Femur (tissue), 1 donor: ENCODE measurements at regions not wholly inside any gene's neighbourhood (a gene's known extent, or its start where the extent isn't known, plus 50 kb on each side); places are given as distances from the start of the nearest gene placed in this dataset.

ENCODE experiments used
- DNase-seq: peaks from one replicate; pipeline ENCODE4 v3.0.0-alpha.2; 2017

- DNase-seq = no peak
Observed at GRCh38 chr2:15735484-15736326, 144.0 kb downstream of the DDX1 start.

GRCh38 chr2:15736396-15737180, 144.9 kb downstream of the DDX1 start:
- DNase-seq = no peak

- no peak for DNase-seq
Observed at GRCh38 chr2:15737314-15738224, 145.9 kb downstream of the DDX1 start.

GRCh38 chr2:15738225-15738546, 146.5 kb downstream of the DDX1 start:
- DNase-seq = no peak

- no peak for DNase-seq
Observed at GRCh38 chr2:15738943-15739342, 147.3 kb downstream of the DDX1 start.

- no peak for DNase-seq
Observed at GRCh38 chr2:15744820-15745219, 153.2 kb downstream of the DDX1 start.

GRCh38 chr2:15745350-15745749, 153.7 kb downstream of the DDX1 start:
- no peak for DNase-seq

- DNase-seq = peak; percentile 11
Observed at GRCh38 chr2:15745907-15746702, 154.4 kb downstream of the DDX1 start.

GRCh38 chr2:15746703-15747550, 155.3 kb downstream of the DDX1 start:
- DNase-seq = no peak

- DNase-seq = no peak
Observed at GRCh38 chr2:15747603-15748471, 156.2 kb downstream of the DDX1 start.

- no peak for DNase-seq
Observed at GRCh38 chr2:15748736-15749323, 157.2 kb downstream of the DDX1 start.

- no peak for DNase-seq
Observed at GRCh38 chr2:15749460-15750432, 158.1 kb downstream of the DDX1 start.

- DNase-seq = no peak
Observed at GRCh38 chr2:15750433-15750814, 158.8 kb downstream of the DDX1 start.

GRCh38 chr2:15750822-15751329, 159.2 kb downstream of the DDX1 start:
- DNase-seq = no peak

- no peak for DNase-seq
Observed at GRCh38 chr2:15751477-15751876, 159.8 kb downstream of the DDX1 start.

GRCh38 chr2:15752552-15753232, 161.0 kb downstream of the DDX1 start:
- DNase-seq = no peak

- DNase-seq = no peak
Observed at GRCh38 chr2:15753233-15753798, 161.6 kb downstream of the DDX1 start.
